Rectal smooth muscle tissue (tissue), 1 donor: ENCODE measurements at regions not wholly inside any gene's neighbourhood (a gene's known extent, or its start where the extent isn't known, plus 50 kb on each side); places are given as distances from the start of the nearest gene placed in this dataset.

Experiments used
- H3K27ac ChIP-seq: one replicate; pipeline ENCODE4 v1.7.0; 2013; ENCODE audit warnings: low read depth, low read length, inconsistent platforms
- H3K27me3 ChIP-seq: one replicate; pipeline ENCODE4 v1.7.0; 2013; ENCODE audit warnings: low read length; ENCODE audit not compliant: control insufficient read depth, insufficient read depth
- H3K36me3 ChIP-seq: one replicate; pipeline ENCODE4 v1.7.0; 2013; ENCODE audit warnings: low read length; ENCODE audit not compliant: control insufficient read depth, insufficient read depth
- H3K4me1 ChIP-seq: one replicate; pipeline ENCODE4 v1.7.0; 2013; ENCODE audit warnings: low read length; ENCODE audit not compliant: control insufficient read depth, insufficient read depth
- H3K4me3 ChIP-seq: one replicate; pipeline ENCODE4 v1.7.0; 2013; ENCODE audit warnings: low read length
- H3K9ac ChIP-seq: one replicate; pipeline ENCODE4 v1.7.0; 2013; ENCODE audit warnings: low read length

DNA sequence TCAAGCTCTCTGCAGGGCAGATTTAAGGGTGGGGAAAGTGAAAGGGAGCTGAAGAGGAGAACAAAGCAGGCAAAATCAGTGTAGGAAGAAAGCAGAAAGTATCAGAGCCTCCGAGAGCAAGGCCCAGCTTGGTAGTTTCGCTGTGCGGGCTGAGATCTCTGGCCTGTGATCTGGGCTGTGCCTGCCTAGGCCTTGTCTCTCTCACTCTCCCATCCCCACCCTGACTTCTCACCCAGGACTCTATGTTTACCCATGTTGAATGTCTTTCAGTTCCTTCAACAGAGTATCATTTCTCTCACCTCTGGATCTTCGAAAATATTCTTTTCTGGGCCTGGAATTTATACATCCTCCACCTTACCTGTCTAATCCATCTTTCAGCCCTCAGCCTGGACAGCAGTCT, 391.3 kb downstream of the FOXO1 start:
- H3K36me3 ChIP-seq: no peaks in the 10 kb centered on the region
- no peak overlapping the region for H3K27ac ChIP-seq
- no peak overlapping the region for H3K4me3 ChIP-seq
- H3K9ac ChIP-seq: no peak overlapping the region
- H3K27me3 ChIP-seq: no peaks in the 10 kb centered on the region
- peaks cover 12% of the 10 kb centered on the region for H3K4me1 ChIP-seq

DNA sequence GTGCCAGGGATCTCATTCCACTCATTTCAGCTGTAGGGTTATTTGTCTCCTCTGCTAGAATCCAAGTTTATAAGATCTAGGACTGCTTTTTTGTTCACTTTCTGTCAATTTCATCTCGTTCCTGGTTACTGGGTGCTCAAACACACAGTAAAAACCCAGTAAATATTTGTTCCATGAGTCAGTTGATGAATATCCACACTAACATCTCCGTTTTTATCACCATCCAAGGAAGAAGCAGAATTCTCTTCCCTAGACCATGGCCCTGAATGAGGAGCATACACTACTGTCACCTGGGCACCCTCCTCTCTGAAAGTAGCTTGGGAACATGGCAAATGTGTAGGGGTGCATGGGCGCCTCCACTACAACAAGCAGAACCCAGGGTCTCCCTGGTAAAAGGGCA, 390.8 kb downstream of the FOXO1 start:
- Histone ChIP-seq H3K4me1 (peaks cover 12% of the 10 kb centered on the region), H3K36me3 (no peaks in the 10 kb centered on the region), H3K9ac (no peak overlapping the region), H3K27ac (no peak overlapping the region), H3K27me3 (no peaks in the 10 kb centered on the region), H3K4me3 (no peak overlapping the region)

DNA sequence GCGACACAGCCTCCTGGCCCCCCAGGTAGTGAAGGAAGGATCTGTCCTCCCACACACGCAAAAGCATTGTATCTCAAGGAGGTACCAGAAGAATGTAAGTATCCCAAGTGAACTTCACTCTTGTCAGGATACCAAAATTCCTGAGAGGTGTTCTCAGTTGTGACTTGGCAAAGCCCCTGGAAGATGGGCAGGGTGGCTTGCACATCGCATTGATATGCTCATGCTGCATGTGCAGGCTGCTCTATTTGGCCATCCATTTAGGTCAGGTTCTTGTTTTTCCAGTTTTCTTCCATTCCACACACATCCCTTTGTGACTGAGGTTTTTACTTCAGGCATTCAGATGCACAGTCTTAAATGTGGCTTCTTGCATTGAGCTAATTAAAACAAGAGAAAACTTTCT, 382.8 kb downstream of the FOXO1 start:
- H3K9ac ChIP-seq: no peak overlapping the region
- no peaks in the 10 kb centered on the region for H3K36me3 ChIP-seq
- H3K4me3 ChIP-seq: no peak overlapping the region
- no peaks in the 10 kb centered on the region for H3K4me1 ChIP-seq
- no peak overlapping the region for H3K27ac ChIP-seq
- no peaks in the 10 kb centered on the region for H3K27me3 ChIP-seq

DNA sequence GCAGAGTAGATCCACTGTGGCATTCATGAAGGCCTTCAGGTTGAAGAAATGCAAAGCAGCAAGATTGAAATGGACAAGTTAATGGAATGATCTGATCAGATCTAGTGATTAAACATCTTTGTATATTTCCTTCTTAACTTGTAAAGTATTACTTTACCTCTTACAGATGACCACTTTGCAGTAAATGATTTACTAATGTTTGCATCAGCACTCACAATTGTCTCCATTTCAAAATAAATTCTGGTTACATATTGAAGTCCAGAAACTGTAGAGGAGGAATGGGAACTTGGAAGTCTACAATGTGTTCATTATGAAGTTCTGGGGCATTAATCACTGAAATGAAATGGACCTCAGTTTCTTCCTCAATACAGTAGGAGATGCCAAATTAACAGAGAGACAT, 380.8 kb downstream of the FOXO1 start:
- no peak overlapping the region for H3K9ac ChIP-seq

DNA sequence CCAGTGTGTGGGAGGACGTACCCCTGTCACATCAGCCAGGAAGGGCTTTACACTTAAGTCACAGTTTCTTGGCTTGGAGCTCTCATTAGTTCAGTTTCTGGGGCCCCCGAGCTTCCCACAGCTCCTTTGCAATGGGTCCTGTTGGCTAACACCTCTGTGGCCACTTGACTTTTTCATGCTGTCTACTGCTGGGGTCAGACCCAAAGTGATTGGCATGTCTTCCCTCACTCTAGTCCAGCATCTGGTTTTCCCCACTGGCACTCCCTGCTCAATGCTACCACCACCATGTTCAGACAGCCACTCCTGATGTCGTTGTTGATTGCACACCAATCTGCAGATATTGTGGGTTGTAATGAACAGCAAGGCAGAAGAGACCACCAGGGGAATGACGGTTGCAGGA, 379.0 kb downstream of the FOXO1 start:
- Histone ChIP-seq H3K27me3 (no peaks in the 10 kb centered on the region), H3K36me3 (no peaks in the 10 kb centered on the region), H3K4me3 (no peak overlapping the region), H3K4me1 (no peaks in the 10 kb centered on the region), H3K9ac (no peak overlapping the region), H3K27ac (no peak overlapping the region)

More for the DNA sequence above, 380.8 kb downstream of the FOXO1 start:
- Histone ChIP-seq H3K36me3 (no peaks in the 10 kb centered on the region), H3K4me3 (no peak overlapping the region), H3K27ac (no peak overlapping the region), H3K4me1 (no peaks in the 10 kb centered on the region), H3K27me3 (no peaks in the 10 kb centered on the region)

DNA sequence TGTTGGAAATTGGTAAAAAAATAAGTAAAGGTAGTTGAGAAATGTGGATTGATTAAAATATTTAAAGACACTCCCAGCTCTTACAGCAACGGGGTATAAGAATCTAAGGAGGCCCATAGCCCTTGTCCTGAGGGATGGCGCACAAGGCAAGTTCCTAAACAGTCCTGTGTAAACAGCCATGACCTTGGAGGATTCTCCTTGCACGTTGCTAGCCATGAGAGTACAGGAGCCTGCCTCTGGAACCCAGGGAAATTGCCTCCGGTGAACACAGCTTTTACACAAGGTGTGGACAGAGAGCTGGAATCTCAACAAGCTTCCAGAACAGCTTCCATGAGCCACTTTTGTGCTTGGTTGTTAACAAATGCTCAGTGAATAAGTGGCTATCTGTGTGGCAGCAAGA, 378.2 kb downstream of the FOXO1 start:
- Histone ChIP-seq H3K4me1 (no peaks in the 10 kb centered on the region), H3K36me3 (no peaks in the 10 kb centered on the region), H3K9ac (no peak overlapping the region), H3K4me3 (no peak overlapping the region), H3K27ac (no peak overlapping the region), H3K27me3 (no peaks in the 10 kb centered on the region)

DNA sequence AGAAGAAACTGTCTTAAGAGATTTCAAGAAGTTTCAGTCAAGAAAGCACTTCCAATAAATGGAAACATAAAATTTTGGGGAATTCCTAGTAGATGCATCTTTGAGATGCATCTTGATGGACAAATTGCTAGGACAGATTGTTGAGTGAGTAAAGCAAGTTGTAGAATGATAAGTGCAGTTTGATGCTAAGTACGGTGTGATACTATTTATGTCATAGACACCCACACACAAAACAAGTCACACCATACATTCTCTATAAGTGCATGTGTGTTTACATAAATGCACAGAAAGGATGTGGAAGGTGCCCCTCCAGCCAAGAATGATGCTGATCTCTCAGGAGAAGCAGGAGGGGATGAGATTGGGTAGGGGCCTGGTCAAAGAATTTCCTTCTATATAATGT, 375.7 kb downstream of the FOXO1 start:
- Histone ChIP-seq H3K4me1 (no peaks in the 10 kb centered on the region), H3K9ac (no peak overlapping the region), H3K4me3 (no peak overlapping the region), H3K27me3 (no peaks in the 10 kb centered on the region), H3K27ac (no peak overlapping the region), H3K36me3 (no peaks in the 10 kb centered on the region)

DNA sequence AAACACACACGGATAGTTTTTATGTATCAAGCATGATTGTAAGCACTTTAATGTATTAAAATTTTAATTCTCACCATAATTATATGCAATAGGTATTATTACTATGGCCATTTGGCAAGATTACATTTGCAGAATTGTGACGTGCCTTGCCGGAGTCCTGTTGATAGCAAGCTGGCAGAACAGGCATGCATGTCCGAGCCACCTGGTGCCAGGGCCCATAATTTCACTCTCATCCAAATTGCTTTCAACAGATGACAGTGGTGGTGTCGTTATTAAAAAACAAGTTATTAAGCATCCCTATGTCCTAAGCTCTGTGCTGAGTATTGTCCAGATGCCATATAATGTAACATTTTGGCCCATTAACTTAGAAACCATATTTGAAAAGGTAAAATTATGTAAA, 374.3 kb downstream of the FOXO1 start:
- no peak overlapping the region for H3K27ac ChIP-seq
- H3K36me3 ChIP-seq: no peaks in the 10 kb centered on the region
- H3K4me3 ChIP-seq: no peak overlapping the region
- no peaks in the 10 kb centered on the region for H3K27me3 ChIP-seq
- H3K4me1 ChIP-seq: no peaks in the 10 kb centered on the region
- H3K9ac ChIP-seq: no peak overlapping the region

DNA sequence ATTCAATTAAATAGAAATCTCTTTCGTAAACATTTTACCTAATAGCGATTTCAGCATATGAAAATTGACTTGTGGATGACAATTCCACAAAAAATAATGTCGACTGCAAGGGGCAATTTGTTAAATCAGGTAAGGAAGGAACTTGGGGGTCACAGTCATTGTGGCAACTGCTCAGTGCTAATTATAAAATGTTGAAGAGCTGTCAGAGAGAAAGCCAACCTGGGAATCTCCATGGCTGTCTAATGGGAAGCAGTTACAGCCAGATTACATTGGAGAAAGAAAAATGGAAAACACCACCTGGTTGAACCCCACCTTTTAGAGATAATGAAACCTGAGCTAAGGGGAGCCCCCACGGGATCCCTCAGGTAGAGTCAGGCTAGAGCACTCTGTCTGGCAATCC, 373.9 kb downstream of the FOXO1 start:
- no peaks in the 10 kb centered on the region for H3K27me3 ChIP-seq
- H3K9ac ChIP-seq: no peak overlapping the region
- H3K27ac ChIP-seq: no peak overlapping the region
- no peaks in the 10 kb centered on the region for H3K4me1 ChIP-seq
- no peaks in the 10 kb centered on the region for H3K36me3 ChIP-seq
- H3K4me3 ChIP-seq: no peak overlapping the region

DNA sequence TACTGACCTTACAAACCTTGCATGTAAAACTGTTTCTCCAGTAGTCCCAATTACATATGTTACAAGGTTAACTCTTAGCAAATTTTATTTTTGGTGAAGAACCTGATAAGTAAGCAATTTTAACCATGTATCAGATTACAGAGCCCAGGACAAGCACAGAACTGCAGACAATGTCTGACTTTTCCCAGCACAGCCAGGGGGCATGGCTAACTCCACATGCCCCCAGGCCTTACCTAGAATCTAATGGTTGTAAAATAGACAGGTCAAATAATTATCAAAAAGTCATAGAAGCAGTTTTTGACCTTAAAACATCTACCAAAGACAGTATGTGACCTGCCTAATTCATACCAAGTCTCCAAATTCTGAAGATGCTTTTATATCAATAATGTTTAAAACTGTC, 364.1 kb downstream of the FOXO1 start:
- no peaks in the 10 kb centered on the region for H3K27me3 ChIP-seq
- H3K4me1 ChIP-seq: no peaks in the 10 kb centered on the region
- H3K9ac ChIP-seq: no peak overlapping the region
- no peak overlapping the region for H3K27ac ChIP-seq
- H3K36me3 ChIP-seq: no peaks in the 10 kb centered on the region
- H3K4me3 ChIP-seq: no peak overlapping the region

DNA sequence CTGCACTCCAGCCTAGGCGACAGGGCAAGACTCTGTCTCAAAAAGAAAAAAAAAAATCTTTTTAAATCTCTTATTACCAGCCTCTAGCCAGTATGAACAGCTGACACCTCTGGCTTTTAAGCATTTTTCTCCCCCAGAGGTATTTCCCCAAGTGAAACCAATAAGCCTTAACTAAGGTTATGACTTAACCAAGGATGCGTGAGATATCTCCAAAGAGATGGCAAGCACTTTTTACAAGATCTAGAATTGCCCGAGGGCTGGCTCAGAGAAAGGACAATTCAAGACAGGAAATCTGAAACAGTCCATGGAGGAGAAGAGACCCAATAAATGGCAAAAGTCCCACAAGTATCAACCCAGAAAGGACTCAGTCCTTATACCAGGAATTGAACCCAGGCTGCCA, 362.1 kb downstream of the FOXO1 start:
- Histone ChIP-seq H3K27ac (no peak overlapping the region), H3K27me3 (no peaks in the 10 kb centered on the region), H3K9ac (no peak overlapping the region), H3K36me3 (no peaks in the 10 kb centered on the region), H3K4me1 (no peaks in the 10 kb centered on the region), H3K4me3 (no peak overlapping the region)

DNA sequence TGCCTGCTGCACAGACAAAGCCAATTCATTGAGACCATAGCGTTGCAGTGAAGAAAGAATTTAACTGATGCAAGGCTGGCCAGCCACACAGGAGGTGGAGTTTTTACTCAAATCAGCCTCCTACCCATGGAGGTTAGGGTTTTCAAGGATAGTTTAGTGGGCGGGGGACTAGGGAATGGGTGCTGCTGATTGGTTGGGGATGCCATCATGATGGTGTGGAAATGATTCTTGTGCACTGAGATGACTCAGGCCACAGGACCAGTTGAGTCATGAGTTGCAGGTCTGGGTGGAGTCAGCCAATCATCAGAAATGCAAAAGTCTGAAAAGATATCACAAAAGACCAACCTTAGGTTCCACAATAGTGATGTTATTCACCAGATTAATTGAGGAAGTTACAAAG, 359.6 kb downstream of the FOXO1 start:
- Histone ChIP-seq H3K27ac (no peak overlapping the region), H3K4me1 (no peaks in the 10 kb centered on the region)

DNA sequence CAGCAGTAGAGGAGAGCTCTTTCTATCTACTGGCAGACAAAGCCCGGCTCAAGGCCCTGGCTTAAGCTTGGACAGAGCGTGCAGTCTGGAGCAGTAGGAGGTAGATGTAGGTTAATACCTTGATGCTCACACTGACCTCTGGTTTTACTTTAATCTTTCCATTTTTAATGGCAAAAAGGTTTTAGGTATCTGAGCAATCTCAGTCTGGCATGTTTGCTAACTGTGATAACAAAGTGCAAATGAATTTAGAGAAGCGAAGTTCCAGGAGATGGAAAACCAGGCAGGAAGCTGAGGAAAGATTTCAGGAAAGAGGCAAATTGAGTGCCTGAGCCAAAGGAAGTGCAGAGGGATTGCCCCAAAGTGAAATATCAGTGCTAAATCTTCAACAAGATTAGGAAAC, 356.6 kb downstream of the FOXO1 start:
- Histone ChIP-seq H3K27ac (no peak overlapping the region), H3K4me1 (no peaks in the 10 kb centered on the region), H3K27me3 (no peaks in the 10 kb centered on the region), H3K9ac (no peak overlapping the region), H3K4me3 (no peak overlapping the region), H3K36me3 (no peaks in the 10 kb centered on the region)

More for the DNA sequence above, 359.6 kb downstream of the FOXO1 start:
- Histone ChIP-seq H3K27me3 (no peaks in the 10 kb centered on the region), H3K4me3 (no peak overlapping the region), H3K9ac (no peak overlapping the region), H3K36me3 (no peaks in the 10 kb centered on the region)
